ENCODE measurements at regions not wholly inside any gene's neighbourhood (a gene's known extent, or its start where the extent isn't known, plus 50 kb on each side); places are given as distances from the start of the nearest gene placed in this dataset.
A peak's percentile ranks its signal among the peaks of the same experiment; 100 is the strongest.

GRCh38 chr5:8660133-8660893 lies 791.4 kb downstream of the MTRR start:
- no peak overlapping the region for H3K27ac ChIP-seq
- TF ChIP-seq CTCF (conservative IDR thresholded peaks at IDR 0.05), result no peak
- no peak for TF ChIP-seq ZFX (IDR thresholded peaks at IDR 0.05)

- TF ChIP-seq ZFX (IDR thresholded peaks at IDR 0.05), result no peak
- TF ChIP-seq CTCF (conservative IDR thresholded peaks at IDR 0.05), result no peak
- no peak overlapping the region for H3K27ac ChIP-seq
These were observed 794.4 kb downstream of the MTRR start for GRCh38 chr5:8663374-8663773.

GRCh38 chr5:8675182-8675581 lies 806.2 kb downstream of the MTRR start:
- H3K27ac ChIP-seq, result no peak overlapping the region
- no peak for TF ChIP-seq ZFX (IDR thresholded peaks at IDR 0.05)
- TF ChIP-seq CTCF (conservative IDR thresholded peaks at IDR 0.05), result no peak

- no peak overlapping the region for H3K27ac ChIP-seq
- TF ChIP-seq ZFX (IDR thresholded peaks at IDR 0.05), result no peak
- no peak for TF ChIP-seq CTCF (conservative IDR thresholded peaks at IDR 0.05)
These were observed 807.7 kb downstream of the MTRR start for GRCh38 chr5:8676695-8677094.

- H3K27ac ChIP-seq, result no peak overlapping the region
- TF ChIP-seq ZFX (IDR thresholded peaks at IDR 0.05) (no peak), CTCF (conservative IDR thresholded peaks at IDR 0.05) (no peak)
These were observed 813.4 kb downstream of the MTRR start for GRCh38 chr5:8682381-8682780.

GRCh38 chr5:8683496-8683895 lies 814.5 kb downstream of the MTRR start:
- TF ChIP-seq CTCF (conservative IDR thresholded peaks at IDR 0.05), result no peak
- no peak overlapping the region for H3K27ac ChIP-seq

GRCh38 chr5:8685704-8686103 lies 816.8 kb downstream of the MTRR start:
- H3K27ac ChIP-seq, result no peak overlapping the region
- no peak for TF ChIP-seq ZFX (IDR thresholded peaks at IDR 0.05)
- TF ChIP-seq CTCF (conservative IDR thresholded peaks at IDR 0.05), result peak; percentile 20; the same call in 1 of the 2 replicates

All from C4-2B (cell line).